ENCODE measurements at regions not wholly inside any gene's neighbourhood (a gene's known extent, or its start where the extent isn't known, plus 50 kb on each side); places are given as distances from the start of the nearest gene placed in this dataset.
"Not testable (repeated sequence)": the region's sequence is repeated elsewhere in the genome, so short reads cannot be mapped to it uniquely, and the experiment has no call there.

DNA sequence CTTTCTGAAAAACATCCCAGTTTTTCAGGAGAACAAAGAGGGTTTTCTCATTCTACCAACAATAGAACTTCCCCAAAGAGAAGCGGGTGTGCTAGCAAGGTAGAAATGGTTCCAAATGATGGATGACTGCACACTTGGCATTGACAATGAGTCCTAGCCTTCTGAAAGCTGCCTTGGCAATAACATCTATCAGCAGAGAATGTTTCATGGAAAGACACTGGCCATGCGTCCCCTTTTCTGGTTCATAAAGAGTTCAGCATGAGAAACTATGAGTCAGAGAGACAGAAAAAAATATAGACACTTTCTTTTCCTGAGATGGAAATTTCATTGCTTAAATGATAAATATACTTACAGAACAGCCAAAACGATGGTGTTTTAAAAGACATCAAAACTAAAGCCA lies 236.9 kb upstream of the PRKX start:
- intact Hi-C loops (cut with micrococcal nuclease) = no loop called here

DNA sequence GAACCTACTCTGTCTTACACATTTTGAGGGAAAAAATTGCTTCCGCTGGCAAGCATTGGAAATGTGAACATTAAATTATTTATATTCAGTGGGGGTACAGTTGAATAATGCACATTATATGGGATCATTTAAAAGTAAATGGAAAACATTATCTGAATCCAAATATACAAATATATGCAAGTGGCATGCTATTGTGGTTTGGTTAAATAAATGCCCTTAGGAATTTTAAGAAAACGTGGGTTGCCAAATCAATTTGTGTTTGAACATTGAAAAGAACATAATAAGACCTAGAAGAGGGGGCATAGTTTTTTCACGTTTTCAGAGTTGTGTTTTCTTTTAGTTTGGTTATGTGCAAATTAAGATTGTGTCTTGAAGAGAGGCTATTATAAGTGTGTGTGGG lies 230.5 kb upstream of the PRKX start:
- intact Hi-C loops (cut with micrococcal nuclease) = no loop called here

DNA sequence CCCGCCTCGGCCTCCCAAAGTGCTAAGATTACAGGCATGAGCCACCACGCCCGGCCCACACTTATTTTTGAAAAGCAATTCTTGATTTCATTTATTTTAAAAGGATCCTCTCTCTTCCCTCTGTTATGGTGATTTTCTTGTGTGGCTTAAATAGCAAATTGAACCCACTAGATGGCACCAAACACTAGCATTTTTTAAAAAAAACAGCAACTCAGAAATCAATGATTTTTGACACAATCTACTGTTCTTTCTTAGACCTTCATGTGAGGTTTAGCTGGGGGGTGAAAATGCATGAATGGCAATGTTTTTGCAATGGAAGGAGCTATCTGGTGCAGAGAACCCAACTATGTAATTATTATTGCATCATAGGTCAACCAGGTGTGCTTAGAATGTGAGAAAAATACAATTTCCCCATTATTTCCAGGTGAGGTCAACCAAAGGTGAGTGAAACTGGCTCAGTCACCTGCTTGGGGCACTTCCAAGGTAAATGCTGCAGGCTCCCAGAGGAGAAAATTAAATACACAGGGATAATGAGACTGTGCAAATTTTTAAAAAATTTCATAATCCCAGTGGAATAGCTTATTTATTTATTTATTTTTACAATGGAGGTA lies 226.7 kb upstream of the PRKX start:
- intact Hi-C loops (cut with micrococcal nuclease) = no loop called here

DNA sequence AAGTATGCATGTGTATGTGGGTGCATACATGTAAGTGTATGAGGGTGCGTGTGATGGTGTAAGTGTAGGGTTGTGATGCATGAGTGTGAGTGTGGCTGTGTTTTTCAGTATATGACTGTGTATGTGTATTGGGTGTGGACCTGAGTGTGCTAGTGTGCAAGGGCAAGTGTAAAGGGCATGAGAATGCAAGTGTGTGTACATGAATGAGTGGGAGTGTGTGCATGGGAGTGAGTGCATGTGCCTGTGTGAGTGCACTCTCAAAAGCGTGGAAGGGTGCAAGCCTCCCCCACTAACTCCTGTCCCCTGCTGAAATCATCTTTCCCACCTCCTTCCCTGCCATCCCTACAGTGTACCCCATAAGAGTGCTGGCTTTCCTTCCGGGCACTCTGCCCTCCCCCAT lies 225.1 kb upstream of the PRKX start:
- intact Hi-C loops (cut with micrococcal nuclease) = no loop called here

DNA sequence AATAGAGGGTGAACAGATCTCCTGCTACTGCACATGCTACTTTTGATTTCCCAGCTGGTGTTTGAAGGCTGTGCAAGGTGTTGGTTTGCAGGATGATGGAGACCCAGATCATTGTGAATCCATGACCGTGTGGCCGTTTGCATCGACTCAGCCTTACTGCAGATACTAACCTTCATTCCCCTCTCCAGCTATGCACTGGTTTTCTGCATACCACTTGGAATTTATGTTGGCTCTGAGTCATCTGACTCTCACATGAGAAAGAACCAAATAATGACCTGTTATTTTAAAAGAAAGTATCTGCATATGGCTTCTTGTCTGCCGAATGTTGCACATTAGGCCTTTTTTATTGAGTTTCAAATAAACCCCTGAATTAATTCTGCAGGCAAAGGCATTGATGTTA lies 221.7 kb upstream of the PRKX start:
- intact Hi-C loops (cut with micrococcal nuclease) = not testable (repeated sequence)

DNA sequence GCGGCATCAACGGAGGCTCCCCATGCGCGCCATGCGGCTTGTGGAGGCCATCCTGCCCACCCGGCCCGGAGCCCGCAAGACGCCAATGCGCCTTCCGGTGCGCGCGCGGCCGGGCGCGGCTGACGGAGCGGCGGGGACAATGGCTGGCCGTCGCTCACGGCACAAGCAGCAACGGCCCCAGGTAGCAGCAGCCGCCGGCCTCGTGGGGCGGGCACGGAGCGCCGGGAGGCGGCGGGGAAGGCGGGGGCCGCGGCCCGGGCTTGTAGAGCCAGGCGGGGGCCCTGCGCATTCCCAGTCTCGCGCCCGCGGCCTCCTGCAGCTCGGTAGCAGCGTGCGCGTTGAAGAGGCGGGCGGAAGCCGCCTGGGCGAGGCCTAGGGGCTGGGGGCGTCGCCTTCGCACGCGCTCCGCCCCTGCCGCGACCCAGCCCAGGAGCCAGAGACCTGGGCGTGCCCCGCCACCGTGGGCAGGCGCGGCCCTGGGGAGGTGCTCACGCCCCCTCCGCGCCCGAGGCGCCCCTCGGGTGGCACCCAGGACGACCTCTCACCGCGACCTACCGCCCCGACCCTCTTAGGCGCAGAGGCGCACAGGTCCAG lies 207.1 kb upstream of the PRKX start:
- intact Hi-C loops (cut with micrococcal nuclease) = not testable (repeated sequence)

DNA sequence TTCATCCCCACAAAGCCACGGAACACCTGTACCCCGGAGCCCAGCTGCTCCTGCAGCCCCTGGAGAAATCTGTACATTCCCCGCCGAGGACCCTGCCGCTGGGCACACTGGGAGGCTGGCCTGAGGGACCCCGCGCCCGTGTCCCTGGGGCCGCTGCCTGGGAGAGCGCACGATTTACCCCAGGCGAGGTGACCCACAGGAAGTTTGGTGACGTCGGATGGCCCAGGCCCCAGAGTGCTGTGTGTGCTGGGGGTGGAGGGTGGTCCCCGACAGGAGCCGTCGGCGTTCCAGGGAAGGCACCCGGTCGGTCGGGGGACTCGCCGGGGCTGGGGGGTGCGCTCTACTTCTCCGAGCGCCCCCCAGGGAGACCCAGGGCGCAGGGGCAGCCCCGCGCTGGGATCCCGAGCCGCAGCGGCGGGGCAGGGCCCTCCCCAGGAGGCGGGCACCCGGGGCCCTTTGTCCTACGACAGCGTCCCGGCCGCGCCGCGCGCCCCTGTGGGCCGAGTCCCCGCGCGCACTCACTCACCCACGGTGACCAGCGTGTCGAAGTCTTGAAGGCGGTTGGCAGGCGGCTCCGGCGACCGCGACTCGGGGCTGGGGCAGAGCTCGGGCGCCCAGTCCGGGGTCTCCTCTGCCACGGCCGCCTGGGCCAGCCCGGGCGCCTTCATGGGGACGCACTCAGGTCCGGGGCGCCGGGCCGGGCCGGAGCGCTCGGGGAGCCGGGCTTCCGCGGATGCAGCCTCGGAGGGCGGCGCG lies 206.4 kb upstream of the PRKX start:
- intact Hi-C loops (cut with micrococcal nuclease) = not testable (repeated sequence)

DNA sequence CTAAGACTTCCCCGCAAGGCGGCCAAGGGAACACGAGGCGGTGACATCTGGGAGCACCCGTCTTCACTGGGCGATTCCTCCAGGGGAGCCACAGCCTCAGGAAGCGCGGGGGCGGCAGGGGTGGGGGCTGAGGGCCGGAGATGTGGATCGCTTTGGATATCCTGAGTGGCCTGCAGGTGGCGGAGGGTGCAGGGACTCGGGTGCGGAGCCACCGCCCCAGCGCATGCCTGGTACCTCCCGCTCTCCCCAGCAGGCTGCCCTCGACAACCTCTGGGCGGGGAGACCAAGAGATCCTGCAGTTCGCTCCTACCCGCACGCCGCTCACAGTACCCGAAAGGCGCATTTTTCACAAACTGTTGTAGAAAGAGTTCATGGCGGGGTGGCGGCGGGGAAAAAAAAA lies 201.4 kb upstream of the PRKX start:
- intact Hi-C loops (cut with micrococcal nuclease) = not testable (repeated sequence)

DNA sequence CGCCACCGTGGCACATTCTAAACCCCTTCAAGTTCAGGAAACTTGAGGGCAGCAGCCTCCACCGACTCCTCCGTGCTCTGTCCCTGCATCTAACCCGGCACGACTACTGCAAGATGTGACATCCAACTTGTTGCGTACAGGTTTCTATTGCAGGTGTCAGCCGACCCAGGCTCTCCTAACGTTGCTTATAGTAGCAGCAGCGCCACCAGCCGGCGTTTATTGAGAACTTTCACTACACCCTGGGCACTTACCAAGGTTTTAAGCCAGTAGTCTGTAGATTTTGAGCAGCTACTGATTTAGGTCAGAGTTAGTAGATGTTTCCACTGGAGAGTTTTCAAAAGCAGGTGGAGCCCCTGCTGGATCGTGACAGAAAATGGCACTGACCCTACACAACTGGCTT lies 200.6 kb upstream of the PRKX start:
- intact Hi-C loops (cut with micrococcal nuclease) = not testable (repeated sequence)

DNA sequence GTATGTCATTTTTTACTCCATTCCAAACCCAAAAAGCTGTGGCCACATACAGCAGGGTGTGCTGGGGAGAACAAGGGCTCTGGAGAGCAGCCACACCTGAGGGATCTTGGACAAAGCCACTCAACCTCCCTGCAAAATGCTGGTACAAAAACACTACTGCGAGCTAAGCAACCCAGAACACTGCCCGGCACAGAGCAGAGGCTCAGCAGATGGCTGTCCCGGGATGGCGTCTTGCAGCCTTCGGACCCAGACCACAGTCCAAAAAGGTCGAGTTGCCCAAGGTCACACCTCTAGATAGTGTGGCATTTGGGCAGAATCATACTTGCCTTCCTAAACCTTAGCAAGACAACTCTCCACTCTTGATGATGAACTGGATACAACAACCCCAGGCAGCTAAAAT lies 197.6 kb upstream of the PRKX start:
- intact Hi-C loops (cut with micrococcal nuclease) = not testable (repeated sequence)

DNA sequence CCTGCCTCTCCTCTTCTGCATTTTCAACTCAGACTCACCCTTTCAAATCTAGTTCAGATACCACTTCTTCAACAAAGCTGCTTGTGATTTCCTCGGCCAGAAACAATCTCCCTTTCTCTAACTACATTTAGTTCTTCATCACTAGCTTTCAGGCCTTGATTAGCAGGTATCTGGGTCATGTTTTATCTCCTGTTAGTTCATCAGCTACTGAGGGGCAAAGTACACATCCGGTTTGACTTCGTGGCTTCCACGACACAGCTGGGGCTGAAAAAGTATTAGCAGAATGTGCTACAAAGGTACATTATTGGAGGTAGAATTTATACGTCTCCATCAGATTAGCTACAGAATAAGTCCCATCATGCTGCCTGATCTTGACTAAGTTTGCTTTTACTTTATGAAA lies 197.2 kb upstream of the PRKX start:
- intact Hi-C loops (cut with micrococcal nuclease) = not testable (repeated sequence)

DNA sequence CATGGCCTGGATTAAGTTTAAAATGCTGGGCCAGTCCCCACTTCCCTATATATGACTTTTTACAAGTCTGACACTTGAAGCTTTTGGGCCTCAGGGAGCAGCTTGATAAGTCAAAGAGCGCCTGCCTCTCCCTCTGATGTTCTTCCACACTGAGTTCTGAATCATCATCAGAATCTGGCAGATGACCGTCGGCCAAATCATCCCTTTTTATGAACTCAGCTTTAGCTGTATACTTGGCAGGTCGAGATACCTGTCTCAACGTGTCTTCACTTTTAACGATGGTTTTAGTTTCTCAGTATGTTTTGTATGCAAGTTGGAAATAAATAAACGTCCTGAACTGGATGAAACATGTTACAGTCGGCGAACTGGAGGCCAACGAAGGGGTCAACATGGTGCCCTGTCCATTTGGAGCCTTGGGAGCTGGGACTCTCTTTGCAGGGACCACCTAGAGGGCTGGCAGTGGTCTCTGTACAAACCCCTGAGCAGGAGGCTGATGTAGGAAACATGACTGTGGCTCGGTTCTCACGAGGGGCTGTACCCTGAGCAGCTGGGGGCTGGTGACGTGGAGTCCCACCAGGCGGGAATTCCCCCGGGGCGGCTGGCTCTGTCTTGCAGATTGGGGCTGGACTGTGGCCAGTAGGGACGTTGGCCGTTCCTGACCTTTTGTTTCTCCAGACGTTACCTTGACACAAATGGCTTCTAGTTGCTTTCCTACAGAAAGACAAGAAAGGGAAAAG lies 192.2 kb upstream of the PRKX start:
- intact Hi-C loops (cut with micrococcal nuclease) = not testable (repeated sequence)

DNA sequence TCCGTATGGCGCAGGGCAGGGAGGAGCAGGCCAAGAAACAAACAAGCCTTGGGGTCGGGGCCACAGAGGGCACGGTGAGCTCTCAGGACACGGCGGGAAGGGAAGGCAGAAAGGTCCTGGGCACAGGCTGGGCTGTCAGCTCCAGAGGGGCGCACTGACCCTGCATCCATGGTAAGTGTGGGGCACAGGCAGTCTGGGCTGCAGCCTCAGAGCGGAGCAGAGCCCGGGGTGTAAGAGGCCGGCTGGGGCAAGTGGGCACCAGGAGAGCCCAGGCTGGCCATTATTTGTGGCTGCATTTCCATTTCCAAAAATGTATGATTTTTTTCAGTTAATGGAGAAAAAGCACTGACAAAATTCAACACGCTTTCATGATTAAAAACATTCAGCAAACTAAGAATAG lies 188.8 kb upstream of the PRKX start:
- intact Hi-C loops (cut with micrococcal nuclease) = not testable (repeated sequence)

DNA sequence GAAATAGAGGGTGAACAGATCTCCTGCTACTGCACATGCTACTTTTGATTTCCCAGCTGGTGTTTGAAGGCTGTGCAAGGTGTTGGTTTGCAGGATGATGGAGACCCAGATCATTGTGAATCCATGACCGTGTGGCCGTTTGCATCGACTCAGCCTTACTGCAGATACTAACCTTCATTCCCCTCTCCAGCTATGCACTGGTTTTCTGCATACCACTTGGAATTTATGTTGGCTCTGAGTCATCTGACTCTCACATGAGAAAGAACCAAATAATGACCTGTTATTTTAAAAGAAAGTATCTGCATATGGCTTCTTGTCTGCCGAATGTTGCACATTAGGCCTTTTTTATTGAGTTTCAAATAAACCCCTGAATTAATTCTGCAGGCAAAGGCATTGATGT lies 183.3 kb upstream of the PRKX start:
- intact Hi-C loops (cut with micrococcal nuclease) = not testable (repeated sequence)

DNA sequence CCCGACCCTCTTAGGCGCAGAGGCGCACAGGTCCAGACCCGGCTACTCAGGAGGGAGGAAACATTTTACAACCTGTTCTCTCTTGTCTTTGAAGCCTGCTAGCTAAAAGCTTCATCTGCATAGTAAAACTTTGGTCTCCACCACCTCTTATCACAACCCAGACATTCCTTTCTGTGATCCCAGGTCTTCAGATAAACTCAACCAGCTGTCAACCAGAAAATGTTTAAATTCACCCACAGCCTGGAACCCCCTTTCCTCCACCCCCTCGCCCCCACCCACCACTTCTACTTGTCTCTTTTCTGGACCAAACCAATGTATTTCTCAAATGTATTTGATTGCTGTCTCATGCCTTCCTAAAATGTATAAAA lies 169.1 kb upstream of the PRKX start:
- intact Hi-C loops (cut with micrococcal nuclease) = not testable (repeated sequence)

DNA sequence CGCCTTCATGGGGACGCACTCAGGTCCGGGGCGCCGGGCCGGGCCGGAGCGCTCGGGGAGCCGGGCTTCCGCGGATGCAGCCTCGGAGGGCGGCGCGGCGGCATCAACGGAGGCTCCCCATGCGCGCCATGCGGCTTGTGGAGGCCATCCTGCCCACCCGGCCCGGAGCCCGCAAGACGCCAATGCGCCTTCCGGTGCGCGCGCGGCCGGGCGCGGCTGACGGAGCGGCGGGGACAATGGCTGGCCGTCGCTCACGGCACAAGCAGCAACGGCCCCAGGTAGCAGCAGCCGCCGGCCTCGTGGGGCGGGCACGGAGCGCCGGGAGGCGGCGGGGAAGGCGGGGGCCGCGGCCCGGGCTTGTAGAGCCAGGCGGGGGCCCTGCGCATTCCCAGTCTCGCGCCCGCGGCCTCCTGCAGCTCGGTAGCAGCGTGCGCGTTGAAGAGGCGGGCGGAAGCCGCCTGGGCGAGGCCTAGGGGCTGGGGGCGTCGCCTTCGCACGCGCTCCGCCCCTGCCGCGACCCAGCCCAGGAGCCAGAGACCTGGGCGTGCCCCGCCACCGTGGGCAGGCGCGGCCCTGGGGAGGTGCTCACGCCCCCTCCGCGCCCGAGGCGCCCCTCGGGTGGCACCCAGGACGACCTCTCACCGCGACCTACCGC lies 168.6 kb upstream of the PRKX start:
- intact Hi-C loops (cut with micrococcal nuclease) = not testable (repeated sequence)

DNA sequence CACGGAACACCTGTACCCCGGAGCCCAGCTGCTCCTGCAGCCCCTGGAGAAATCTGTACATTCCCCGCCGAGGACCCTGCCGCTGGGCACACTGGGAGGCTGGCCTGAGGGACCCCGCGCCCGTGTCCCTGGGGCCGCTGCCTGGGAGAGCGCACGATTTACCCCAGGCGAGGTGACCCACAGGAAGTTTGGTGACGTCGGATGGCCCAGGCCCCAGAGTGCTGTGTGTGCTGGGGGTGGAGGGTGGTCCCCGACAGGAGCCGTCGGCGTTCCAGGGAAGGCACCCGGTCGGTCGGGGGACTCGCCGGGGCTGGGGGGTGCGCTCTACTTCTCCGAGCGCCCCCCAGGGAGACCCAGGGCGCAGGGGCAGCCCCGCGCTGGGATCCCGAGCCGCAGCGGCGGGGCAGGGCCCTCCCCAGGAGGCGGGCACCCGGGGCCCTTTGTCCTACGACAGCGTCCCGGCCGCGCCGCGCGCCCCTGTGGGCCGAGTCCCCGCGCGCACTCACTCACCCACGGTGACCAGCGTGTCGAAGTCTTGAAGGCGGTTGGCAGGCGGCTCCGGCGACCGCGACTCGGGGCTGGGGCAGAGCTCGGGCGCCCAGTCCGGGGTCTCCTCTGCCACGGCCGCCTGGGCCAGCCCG lies 167.9 kb upstream of the PRKX start:
- intact Hi-C loops (cut with micrococcal nuclease) = not testable (repeated sequence)

DNA sequence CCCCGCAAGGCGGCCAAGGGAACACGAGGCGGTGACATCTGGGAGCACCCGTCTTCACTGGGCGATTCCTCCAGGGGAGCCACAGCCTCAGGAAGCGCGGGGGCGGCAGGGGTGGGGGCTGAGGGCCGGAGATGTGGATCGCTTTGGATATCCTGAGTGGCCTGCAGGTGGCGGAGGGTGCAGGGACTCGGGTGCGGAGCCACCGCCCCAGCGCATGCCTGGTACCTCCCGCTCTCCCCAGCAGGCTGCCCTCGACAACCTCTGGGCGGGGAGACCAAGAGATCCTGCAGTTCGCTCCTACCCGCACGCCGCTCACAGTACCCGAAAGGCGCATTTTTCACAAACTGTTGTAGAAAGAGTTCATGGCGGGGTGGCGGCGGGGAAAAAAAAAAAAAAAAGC lies 162.9 kb upstream of the PRKX start:
- intact Hi-C loops (cut with micrococcal nuclease) = not testable (repeated sequence)

DNA sequence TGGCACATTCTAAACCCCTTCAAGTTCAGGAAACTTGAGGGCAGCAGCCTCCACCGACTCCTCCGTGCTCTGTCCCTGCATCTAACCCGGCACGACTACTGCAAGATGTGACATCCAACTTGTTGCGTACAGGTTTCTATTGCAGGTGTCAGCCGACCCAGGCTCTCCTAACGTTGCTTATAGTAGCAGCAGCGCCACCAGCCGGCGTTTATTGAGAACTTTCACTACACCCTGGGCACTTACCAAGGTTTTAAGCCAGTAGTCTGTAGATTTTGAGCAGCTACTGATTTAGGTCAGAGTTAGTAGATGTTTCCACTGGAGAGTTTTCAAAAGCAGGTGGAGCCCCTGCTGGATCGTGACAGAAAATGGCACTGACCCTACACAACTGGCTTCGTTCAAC lies 162.2 kb upstream of the PRKX start:
- intact Hi-C loops (cut with micrococcal nuclease) = not testable (repeated sequence)

DNA sequence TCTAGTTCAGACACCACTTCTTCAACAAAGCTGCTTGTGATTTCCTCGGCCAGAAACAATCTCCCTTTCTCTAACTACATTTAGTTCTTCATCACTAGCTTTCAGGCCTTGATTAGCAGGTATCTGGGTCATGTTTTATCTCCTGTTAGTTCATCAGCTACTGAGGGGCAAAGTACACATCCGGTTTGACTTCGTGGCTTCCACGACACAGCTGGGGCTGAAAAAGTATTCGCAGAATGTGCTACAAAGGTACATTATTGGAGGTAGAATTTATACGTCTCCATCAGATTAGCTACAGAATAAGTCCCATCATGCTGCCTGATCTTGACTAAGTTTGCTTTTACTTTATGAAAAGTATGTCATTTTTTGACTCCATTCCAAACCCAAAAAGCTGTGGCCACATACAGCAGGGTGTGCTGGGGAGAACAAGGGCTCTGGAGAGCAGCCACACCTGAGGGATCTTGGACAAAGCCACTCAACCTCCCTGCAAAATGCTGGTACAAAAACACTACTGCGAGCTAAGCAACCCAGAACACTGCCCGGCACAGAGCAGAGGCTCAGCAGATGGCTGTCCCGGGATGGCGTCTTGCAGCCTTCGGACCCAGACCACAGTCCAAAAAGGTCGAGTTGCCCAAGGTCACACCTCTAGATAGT lies 158.9 kb upstream of the PRKX start:
- intact Hi-C loops (cut with micrococcal nuclease) = not testable (repeated sequence)
